MCF 10A (cell line): ENCODE measurements at regions not wholly inside any gene's neighbourhood (a gene's known extent, or its start where the extent isn't known, plus 50 kb on each side); places are given as distances from the start of the nearest gene placed in this dataset.

Source experiments
- BruUV-seq: library from RNA; stranded (reverse); fragments of 400-500 nt; replicated peaks from 2 replicates; lab custom pipeline; 2021; lab: Mats Ljungman, UMichigan
- CTCF ChIA-PET: fragments of 300-600 bp; sonication (Branson Sonifier 250); formaldehyde crosslinking; extraction: SDS; loops from one replicate; lab custom pipeline; 2021; ENCODE audit warnings: antibody characterized with exemption, inconsistent platforms; lab: Yijun Ruan, JAX
- POLR2A ChIA-PET: fragments of 300-600, 350-650 bp; sonication (Branson Sonifier 250); formaldehyde crosslinking; extraction: SDS; loops from one replicate; lab custom pipeline; 2020; ENCODE audit warnings: antibody characterized with exemption, inconsistent platforms; lab: Yijun Ruan, JAX
- DNase-seq: peaks from one replicate; pipeline ENCODE4 v3.0.0-alpha.2; 2018; ENCODE audit not compliant: unreplicated experiment
- H3K27ac Mint-ChIP-seq: one replicate; pipeline ENCODE4 v1.8.0; 2022; ENCODE audit warnings: mild to moderate bottlenecking, low read depth, mixed read lengths; ENCODE audit not compliant: unreplicated experiment
- H3K27me3 Mint-ChIP-seq: one replicate; pipeline ENCODE4 v1.8.0; 2022; ENCODE audit warnings: mixed read lengths; ENCODE audit not compliant: insufficient read depth, unreplicated experiment
- H3K36me3 Mint-ChIP-seq: one replicate; pipeline ENCODE4 v1.8.0; 2022; ENCODE audit warnings: mild to moderate bottlenecking, moderate library complexity, mixed read lengths; ENCODE audit not compliant: insufficient read depth, unreplicated experiment
- H3K4me1 Mint-ChIP-seq: one replicate; pipeline ENCODE4 v1.8.0; 2022; ENCODE audit warnings: mixed read lengths; ENCODE audit not compliant: insufficient read depth, unreplicated experiment
- H3K4me3 Mint-ChIP-seq: one replicate; pipeline ENCODE4 v1.8.0; 2022; ENCODE audit warnings: mild to moderate bottlenecking, moderate library complexity, mixed read lengths; ENCODE audit not compliant: unreplicated experiment
- H3K9me3 Mint-ChIP-seq: one replicate; pipeline ENCODE4 v1.8.0; 2022; ENCODE audit warnings: mixed read lengths; ENCODE audit not compliant: unreplicated experiment
- CTCF ChIP-seq: fragments of 200-600 bp; IDR thresholded peaks from one replicate; pipeline ENCODE4 v1.8.0; 2022; ENCODE audit warnings: antibody characterized with exemption, mild to moderate bottlenecking; ENCODE audit not compliant: unreplicated experiment
- intact Hi-C: fragments of 100-400 bp; cut with micrococcal nuclease; formaldehyde crosslinking; loops from 2 replicates; pipeline ENCODE4 v1.14.1; 2022

- H3K27me3 Mint-ChIP-seq = peaks cover 9% of the 10 kb centered on the region
- no peak for DNase-seq
- H3K27ac Mint-ChIP-seq = no peak overlapping the region
- intact Hi-C loops = no loop called here
- TF ChIP-seq CTCF = no peak
- POLR2A ChIA-PET = no interaction called here
- no peaks in the 10 kb centered on the region for H3K4me1 Mint-ChIP-seq
- BruUV-seq = no TSS peak
- H3K36me3 Mint-ChIP-seq = no peaks in the 10 kb centered on the region
- H3K9me3 Mint-ChIP-seq = no peaks in the 10 kb centered on the region
- H3K4me3 Mint-ChIP-seq = no peak overlapping the region
- CTCF ChIA-PET = no interaction called here
Observed at GRCh38 chr1:69502991-69503390, 64.7 kb upstream of the LRRC7 start.

GRCh38 chr1:69504730-69505252, 62.9 kb upstream of the LRRC7 start:
- Mint-ChIP-seq H3K27ac (no peak overlapping the region), H3K27me3 (peaks cover 11% of the 10 kb centered on the region), H3K9me3 (no peaks in the 10 kb centered on the region), H3K36me3 (no peaks in the 10 kb centered on the region), H3K4me1 (no peaks in the 10 kb centered on the region), H3K4me3 (no peak overlapping the region)
- no peak for TF ChIP-seq CTCF
- no TSS peak for BruUV-seq
- ChIA-PET POLR2A (no interaction called here), CTCF (no interaction called here)
- intact Hi-C loops = no loop called here
- no peak for DNase-seq

- Mint-ChIP-seq H3K4me1 (no peaks in the 10 kb centered on the region), H3K27ac (no peak overlapping the region), H3K27me3 (peaks cover 11% of the 10 kb centered on the region), H3K36me3 (no peaks in the 10 kb centered on the region), H3K4me3 (no peak overlapping the region), H3K9me3 (no peaks in the 10 kb centered on the region)
- ChIA-PET POLR2A (no interaction called here), CTCF (interaction anchor here (0.6 kb wide), 1 partner anchor 725 kb away, joined by 3 read pairs; no protein-coding TSS in a partner anchor)
- TF ChIP-seq CTCF = no peak
- BruUV-seq = no TSS peak
- no peak for DNase-seq
- intact Hi-C loops = no loop called here
Observed at GRCh38 chr1:69506311-69506710, 61.4 kb upstream of the LRRC7 start.

GRCh38 chr1:69506721-69507120, 61.0 kb upstream of the LRRC7 start:
- CTCF ChIA-PET = interaction anchor here (0.6 kb wide), 1 partner anchor 725 kb away, joined by 3 read pairs; no protein-coding TSS in a partner anchor
- no peaks in the 10 kb centered on the region for H3K4me1 Mint-ChIP-seq
- no peak overlapping the region for H3K27ac Mint-ChIP-seq
- no peaks in the 10 kb centered on the region for H3K9me3 Mint-ChIP-seq
- H3K36me3 Mint-ChIP-seq = no peaks in the 10 kb centered on the region
- POLR2A ChIA-PET = no interaction called here
- peaks cover 11% of the 10 kb centered on the region for H3K27me3 Mint-ChIP-seq
- TF ChIP-seq CTCF = no peak
- intact Hi-C loops = no loop called here
- BruUV-seq = no TSS peak
- no peak for DNase-seq
- no peak overlapping the region for H3K4me3 Mint-ChIP-seq
